ENCODE measurements at regions not wholly inside any gene's neighbourhood (a gene's known extent, or its start where the extent isn't known, plus 50 kb on each side); places are given as distances from the start of the nearest gene placed in this dataset.

DNA sequence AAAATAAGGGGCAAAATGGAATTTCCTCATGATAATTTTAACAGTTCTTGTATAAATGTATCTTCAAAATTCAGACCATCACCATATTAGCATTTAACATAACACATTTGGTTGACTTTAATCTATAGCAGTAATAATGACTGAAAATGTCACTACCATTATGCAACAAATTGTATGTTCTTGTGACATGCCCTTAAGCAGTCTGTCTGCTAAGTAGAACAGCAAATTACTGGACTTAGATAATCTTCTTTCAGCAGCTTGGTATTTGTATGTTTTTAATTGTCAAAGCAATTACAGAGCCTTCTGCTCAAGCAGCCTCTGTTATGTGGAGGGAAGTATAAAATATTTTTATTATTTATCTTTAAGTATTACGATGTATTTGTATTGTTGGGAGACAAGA lies 214.3 kb upstream of the NXPH2 start:
- CTCF ChIA-PET, result no interaction called here

DNA sequence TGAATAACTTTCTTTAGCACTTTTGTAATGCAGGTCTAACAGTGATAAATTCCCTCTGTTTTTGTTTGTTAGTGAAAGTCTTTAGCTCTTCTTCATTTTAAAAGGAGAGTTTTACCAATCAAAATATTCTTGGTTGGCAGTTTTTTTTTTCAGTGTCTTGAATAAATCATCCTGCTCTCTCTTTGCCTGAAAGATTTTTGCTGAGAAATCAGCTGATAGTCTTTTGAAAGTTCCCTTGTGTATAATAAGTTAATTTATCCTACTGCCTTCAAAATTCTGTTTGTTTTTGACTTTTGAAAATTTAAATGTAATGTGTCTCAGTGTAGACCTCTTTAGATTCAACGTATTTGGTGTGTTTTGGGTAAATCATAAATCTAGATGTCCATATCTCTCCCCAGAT lies 205.7 kb upstream of the NXPH2 start:
- ChIA-PET POLR2A (no interaction called here), CTCF (no interaction called here)

More for the DNA sequence above, 214.3 kb upstream of the NXPH2 start:
- POLR2A ChIA-PET, result no interaction called here

DNA sequence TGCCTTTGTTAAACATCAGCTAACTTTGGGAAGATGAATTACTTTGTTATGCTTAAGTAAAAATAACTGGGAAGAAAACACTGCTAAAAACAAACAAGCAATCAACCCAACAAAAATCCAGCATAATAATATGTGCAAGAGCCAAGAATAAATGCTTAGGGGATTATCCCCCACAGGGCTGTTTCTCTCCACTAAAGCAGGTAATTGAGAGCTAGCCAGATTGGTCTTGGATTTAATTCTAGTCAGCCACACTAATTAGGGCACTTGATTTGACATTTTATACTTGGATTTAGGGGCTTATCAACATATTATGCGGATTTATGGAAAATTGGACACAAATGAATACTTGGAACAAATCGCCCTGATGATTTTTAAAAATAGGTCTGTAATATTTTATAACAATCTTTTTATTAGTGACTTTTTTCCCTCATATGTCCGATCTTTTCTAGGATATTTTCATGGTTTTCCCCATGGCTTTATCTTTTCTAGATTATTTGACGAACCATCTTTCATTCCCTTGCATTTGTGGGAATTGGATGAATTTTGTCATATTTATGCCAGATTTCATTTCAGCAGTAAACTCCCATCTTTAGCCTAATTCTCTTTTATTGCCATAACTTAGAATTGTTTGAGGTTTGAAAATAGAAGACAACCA lies 199.1 kb upstream of the NXPH2 start:
- POLR2A ChIA-PET, result no interaction called here
- CTCF ChIA-PET, result no interaction called here

DNA sequence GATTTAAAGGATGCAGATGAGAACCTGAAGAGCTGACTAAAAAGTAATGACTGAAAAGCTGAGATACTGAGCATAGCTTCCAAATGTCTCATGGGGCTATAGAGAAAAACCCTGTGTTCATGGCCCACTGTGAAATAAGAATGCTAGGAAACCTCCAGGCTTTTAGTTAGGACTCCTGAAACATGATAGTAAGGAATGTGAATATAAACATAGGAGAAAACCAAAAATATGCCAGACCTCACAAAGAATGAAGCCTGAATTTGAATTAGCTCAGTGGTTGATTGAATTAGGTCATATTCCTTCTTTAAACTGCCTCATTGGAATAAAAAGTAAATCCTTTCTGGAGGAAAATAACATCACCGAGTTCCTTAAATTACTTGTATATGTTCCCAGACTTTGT lies 194.5 kb upstream of the NXPH2 start:
- ChIA-PET CTCF (no interaction called here), POLR2A (no interaction called here)

DNA sequence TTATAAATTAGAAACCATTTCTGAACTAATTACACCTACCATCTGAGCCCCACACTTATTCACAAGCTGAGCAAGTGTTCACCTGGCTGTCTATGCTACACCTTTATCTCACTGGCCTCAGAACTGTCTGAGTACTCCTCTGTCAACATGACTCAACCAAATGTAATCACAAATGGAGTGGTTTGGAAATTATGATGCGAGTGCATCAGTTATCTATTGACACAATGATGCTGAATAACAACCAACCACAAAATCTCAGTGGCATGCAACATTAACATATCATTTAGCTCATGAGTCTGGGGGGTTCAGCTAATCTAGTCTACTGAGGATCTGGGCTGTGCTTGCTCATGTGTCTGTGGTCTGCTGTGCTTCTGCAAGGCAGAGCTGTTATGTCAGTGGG lies 184.2 kb upstream of the NXPH2 start:
- CTCF ChIA-PET, result no interaction called here
- POLR2A ChIA-PET, result no interaction called here

DNA sequence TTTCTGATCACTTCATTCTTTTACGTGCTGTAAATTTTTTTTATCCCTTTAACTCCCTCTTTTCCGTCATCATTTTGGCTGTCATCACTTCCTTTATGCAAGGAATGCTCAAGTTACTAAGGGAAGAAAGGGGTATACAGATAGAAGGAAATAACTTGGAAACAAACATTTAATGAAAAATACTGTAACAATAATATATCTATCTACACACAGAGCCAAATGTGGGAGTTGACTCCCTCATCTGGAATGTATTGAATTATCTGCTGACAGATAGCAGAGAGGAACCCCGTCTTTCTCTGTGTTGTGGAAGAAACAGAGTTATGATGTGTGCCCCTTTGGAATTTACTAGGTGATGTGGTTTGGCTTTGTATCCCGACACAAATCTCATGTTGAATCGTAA lies 182.5 kb upstream of the NXPH2 start:
- ChIA-PET CTCF (no interaction called here), POLR2A (no interaction called here)

DNA sequence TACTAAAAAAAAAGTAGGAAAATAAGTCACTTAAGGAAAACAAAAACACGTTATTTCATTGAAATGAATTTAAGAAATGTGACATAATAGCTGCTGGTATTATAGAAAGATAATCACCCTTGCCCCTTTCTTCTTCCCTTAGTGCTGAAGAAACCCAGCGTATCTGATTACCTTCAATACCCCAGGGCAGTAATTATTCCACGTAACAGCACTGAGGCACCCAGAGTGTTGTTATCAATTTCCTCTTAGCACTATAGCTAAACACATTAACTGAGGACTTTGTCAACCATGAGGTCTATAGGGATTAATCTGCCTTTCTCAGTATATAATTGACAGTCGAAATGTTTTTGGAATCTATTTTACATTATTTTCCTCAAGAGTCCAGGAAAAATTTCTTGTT lies 180.0 kb upstream of the NXPH2 start:
- POLR2A ChIA-PET, result no interaction called here

DNA sequence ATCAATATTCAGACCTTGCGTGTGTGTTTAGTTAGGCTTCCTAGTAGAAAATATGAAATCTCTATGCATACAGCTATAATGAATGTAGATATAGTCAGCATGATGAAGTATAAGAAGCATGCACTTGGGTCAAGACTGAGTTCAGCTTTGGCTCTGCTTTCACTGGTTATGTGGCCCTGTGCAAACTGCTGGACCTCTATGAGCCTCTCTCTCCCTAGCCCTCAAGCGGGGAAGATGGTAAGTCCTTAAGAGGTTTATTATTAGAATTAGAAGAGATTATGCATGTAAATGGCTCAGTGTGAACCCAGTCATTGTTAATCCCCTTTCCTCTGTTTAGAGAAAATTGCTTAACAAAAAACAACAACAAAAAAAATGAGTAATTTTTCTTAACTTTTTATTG lies 178.8 kb upstream of the NXPH2 start:
- CTCF ChIA-PET, result no interaction called here
- POLR2A ChIA-PET, result no interaction called here

More for the DNA sequence above, 180.0 kb upstream of the NXPH2 start:
- CTCF ChIA-PET, result no interaction called here

DNA sequence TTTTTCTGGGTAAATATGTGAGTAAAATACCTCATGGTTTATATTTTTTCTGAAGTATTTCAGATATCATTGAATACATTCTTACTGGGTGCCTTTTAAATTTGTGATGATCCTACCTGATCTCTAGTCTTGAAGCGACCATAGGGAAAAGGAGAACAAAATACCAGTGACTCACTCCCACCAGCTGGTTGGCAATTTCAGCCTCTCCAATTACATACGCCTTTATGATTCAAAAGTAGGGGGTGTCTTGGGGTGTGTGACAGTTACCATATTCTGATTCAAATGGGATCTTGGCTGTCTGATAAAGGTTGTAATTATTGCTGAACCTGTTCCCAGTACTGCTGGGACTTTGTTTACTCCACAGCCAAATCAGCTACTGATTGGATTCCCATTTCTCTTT lies 175.9 kb upstream of the NXPH2 start:
- ChIA-PET POLR2A (no interaction called here), CTCF (no interaction called here)

DNA sequence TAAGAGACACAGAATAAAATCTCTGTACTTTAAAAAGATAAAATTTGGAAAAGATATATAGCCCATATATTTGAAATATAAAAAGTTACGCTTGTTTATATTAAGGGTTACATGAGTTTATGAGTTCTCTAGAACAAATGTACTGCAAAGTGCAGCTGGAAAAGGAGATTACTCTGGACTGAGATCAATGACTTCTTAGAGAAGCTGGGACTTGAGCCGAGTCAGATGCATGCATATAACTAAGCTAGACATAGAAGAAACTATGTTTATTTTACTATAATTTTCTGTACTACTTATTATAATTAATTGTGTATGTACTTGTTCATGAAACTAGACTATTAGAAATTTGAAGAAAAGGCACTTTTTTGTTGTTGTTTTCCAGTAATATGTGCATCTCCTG lies 170.3 kb upstream of the NXPH2 start:
- ChIA-PET CTCF (no interaction called here), POLR2A (no interaction called here)

DNA sequence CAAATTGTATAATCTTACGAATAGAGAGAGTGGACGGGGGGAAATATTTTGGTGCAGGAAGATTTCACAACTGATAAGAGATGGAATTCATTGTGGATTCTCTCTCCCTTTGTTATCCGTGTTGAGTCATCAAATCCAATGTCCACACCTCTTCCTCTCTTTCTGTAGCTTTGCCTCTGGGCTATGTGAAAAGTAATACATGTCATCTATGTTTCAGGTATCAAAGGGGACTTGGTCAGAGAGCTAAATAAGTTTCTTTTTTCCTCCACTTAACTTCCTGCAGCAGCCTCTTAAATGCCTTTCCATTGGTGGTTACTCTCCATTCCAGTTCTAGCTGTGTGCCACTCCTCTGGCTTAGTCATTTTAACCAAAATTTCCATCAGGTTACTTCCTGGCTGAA lies 169.3 kb upstream of the NXPH2 start:
- POLR2A ChIA-PET, result no interaction called here
- CTCF ChIA-PET, result no interaction called here

DNA sequence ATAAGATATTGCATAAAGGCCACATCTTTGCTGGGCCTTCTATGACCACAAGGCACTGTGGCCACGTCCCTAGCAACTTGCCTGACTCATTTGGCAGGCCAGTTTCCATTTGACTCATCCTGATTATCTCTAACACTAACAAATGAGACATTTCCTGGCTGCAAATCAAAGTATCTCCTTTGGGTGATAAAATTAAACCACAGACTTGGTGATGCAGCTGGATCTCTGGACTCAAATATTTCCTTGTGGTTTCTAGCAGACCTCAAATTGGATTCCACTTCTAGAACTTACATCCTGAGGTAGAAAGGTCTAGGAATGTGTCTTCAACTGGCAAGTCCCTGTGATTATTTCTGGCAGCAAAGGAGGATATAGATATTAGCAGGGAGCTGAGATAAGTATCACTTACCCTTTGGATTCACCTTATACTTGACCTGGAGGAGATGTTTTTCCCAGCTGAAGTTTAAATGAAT lies 167.9 kb upstream of the NXPH2 start:
- ChIA-PET POLR2A (no interaction called here), CTCF (no interaction called here)

DNA sequence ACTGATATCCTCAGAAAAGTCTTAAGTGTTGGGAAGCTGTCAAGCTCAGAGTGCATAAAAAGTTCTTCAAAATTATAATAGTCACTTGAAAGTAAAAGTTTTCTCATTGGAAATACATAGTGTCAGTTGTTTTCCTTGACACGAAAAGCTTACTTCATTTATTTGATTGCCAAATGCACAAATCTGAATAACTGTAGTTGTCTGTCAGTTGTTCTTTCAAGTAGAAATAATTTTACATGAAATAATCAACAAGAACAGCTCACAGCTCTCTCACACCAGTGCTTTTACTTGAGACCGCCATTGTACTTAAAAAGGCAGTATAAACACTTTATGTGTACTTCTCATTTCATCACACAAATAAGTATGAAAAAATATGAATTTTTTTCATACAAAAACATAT lies 163.3 kb upstream of the NXPH2 start:
- CTCF ChIA-PET, result no interaction called here
- POLR2A ChIA-PET, result no interaction called here

DNA sequence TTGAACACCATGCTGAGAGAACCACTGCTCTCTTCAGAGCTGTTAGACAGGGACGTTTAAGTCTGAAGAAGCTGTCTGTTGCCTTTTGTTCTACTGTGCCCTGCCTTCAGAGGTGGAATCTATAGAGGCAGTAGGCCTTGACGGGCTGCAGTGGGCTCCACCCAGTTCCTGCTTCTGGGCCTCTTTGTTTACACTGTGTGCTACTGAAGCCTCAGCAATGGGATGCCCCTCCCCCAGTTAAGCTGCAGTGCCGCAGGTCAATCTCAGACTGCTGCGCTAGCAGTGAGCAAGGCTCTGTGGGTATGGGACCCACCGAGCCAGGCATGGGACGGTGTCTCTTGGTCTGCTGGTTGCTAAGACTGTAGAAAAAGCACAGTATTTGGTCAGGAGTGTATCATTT lies 162.3 kb upstream of the NXPH2 start:
- POLR2A ChIA-PET, result no interaction called here
- CTCF ChIA-PET, result no interaction called here

DNA sequence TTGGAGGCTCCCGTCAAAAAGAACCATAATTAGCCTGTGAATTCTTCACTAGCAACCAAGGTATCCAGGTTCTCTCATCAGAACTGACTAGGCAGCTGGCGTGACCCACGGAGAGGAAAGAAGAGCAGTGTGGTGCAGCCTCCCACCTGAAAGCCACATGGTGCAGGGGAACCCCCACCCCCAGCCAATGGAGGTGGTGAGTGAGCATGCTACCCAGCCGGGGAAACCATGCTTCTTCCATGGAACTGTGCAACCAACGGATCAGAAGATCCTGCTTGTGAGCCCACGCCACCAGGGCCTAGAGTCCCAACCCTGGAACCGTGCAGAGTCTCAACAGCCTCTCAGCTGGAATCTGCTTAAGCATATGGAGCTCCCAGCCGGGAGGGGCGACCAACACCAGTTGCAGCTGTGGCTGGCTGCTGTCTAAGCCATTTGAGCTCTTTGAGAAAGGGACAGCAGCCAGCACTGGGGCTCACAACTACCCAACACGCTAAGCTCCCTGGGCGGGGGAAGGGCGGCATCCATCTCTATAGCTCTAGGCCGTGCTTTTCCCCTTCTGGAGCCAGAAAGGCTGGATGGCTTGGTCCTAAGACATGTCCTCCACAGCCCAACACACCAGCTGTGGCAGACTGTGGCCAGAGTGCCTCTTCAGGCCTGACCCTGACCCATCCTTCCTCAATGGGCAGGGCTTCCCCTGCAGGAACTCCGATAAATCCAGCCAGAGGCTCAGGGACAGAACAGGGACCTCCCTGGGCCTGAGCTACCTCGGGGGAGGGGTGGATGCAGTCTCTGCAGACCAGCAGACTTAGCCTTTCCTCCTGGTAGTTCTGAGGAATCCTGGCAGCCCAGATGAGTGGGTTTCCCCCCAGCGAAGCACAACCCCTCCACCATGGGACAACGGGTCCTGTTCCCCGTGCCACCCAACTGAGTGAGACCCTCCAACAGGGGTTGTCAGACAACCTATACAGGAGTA lies 151.4 kb upstream of the NXPH2 start:
- POLR2A ChIA-PET, result no interaction called here
- CTCF ChIA-PET, result no interaction called here

DNA sequence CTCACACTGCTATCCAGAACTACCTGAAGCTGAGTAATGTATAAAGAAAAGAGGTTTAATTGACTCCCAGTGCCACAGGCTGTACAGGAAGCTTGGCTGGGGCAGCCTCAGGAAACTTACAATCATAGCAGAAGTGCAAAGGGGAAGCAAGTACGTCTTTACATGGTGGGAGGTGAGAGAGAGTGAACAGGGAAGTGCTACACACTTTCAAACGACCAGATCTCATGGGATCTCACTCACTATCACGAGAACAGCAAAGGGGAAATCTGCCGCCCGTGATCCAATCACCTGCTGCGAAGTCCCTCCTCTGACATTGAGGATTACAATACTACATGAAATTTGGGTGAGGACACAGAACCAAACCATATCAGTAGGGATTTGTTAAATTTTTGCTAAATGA lies 150.4 kb upstream of the NXPH2 start:
- ChIA-PET CTCF (no interaction called here), POLR2A (no interaction called here)

DNA sequence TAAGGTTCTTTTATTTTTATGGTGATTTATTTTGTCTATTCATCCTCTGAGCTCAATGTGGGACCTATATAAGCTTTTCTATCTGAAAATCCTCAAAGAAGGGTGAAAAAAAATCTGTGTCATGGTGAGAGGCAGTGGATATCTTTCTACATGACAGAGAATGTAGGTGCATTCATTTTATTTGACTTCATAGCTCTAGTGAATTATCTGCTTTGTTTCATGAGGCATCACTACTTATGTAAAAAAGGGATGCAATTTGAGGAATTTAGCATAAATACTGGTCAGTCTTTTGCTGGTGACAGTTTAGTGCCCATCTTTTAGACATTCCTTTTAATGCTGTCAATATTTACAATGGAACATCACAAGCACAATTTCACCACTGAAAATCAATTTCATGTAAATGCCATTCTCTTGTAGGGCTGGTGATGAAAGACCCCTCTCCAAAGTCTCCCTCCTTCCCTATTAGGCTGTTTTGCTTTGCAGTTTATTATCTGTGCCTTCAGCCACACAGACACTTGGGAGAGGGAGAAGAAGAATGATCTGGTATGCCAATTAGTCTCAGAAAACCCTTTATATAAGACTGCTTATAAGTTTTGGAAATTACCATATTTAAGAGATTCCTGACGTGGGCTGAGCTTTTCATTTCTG lies 148.3 kb upstream of the NXPH2 start:
- ChIA-PET CTCF (no interaction called here), POLR2A (no interaction called here)

DNA sequence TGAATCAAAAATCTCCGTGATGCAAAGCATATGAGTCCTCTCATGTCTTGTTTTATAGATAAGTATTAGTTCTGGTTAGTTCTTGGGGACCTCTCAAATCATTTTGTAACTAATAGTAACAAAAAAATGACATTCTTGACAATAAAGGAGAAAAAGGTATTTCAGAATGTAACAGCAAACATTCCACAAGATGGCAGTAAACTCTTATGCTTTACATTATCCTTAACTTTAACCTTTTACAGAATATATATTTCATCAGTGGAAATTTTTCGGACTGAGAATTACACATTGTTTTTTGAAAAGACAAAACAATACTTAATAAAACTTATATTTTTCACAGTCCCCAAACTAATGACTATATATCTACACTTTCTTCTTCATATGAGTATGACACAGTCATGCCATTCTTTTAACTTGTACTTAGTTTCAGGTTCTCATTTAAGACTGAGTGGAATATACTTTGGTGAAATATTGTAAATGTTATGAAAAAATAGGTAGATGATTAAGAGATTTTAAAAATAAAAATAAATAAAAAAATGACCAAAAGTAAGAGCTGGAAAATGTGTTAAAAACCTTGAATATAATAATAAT lies 142.9 kb upstream of the NXPH2 start:
- ChIA-PET POLR2A (no interaction called here), CTCF (no interaction called here)

DNA sequence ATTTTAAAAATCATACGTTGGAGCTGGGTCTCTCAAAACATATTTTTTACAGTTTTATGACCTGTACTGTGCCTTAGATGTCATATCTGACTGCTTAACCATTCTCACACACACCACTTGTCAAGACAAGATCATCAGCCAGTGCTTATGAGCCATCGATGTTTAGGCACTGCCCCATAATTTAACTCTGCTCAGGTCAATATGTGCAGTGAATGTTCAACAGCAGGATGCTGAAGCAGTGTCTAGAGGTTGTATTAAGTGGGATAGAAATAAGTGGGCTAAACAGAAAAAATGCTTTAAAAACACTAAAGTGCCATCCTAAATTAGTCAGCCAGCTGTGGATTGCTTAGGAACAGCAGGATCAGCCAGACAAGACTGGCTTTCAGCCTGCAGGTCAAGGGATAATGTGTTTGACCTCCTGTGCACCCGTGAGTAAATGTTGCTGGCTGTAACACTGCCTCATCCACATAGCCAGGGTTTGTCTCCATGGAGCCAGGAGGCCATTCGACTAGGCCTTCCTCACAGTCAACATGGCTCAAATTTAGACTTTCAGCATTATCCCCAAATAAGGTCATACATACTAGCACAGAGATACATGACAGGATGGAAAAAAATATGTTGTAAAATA lies 139.0 kb upstream of the NXPH2 start:
- ChIA-PET CTCF (no interaction called here), POLR2A (no interaction called here)

DNA sequence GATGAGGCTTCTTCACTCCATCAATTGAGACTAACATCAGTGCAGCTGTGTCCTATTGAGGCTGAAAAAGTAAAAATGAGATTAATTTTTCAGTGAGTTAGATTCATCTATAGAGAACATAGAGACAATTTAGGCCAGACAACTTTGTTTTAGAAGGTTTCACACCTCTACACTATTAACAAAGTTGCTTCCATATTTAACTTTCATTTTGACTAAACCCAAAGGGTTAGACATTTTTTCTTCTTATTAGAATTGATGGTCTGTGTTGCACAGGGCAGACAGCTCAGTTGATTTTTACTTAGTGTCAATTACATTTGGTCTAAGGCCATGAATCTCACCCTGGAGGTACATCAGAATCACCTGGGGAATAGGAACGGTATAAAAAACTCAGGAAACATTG lies 130.2 kb upstream of the NXPH2 start:
- ChIA-PET CTCF (no interaction called here), POLR2A (no interaction called here)

DNA sequence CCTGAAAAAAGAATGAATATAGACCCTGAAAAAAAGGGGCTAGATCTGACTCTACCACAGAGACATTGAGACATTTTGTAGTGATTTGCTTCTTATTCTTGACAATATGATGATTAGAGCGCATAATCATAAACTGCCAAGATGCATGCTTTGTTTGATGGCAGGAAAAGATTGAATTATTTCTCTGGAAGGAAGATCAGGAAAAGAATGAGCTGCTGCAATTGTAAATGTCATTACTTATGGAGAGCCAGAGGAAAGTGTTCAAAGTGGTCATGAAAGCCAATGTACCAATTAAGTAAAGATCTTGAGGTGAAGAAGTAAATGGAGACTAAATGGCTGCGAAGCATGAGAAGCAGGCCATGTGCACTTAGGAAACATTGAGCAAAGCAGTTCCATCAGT lies 126.4 kb upstream of the NXPH2 start:
- ChIA-PET CTCF (no interaction called here), POLR2A (no interaction called here)
